ENCODE measurements at regions not wholly inside any gene's neighbourhood (a gene's known extent, or its start where the extent isn't known, plus 50 kb on each side); places are given as distances from the start of the nearest gene placed in this dataset.
"Not testable (repeated sequence)": the region's sequence is repeated elsewhere in the genome, so short reads cannot be mapped to it uniquely, and the experiment has no call there.

DNA sequence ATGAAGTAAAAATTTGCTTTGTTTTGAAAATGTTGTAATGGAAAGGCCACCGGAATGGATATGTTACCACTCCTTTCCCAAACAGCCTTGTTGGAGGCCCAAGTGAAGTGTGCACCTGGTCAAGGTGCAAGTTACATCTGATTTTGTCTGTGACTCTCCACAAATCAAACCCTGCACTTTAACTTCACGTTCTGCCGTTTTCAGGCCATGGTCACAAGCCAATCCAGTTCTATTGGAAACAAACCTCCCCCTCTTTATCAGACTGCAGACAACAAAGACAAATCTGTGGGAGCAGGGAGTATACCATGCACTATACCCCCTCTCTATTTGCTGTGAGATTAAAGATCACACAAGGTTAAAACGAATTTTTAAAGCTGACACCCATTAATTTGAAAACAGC lies 155.6 kb upstream of the RFC3 start:
- ATAC-seq (no peak), DNase-seq (no peak)

DNA sequence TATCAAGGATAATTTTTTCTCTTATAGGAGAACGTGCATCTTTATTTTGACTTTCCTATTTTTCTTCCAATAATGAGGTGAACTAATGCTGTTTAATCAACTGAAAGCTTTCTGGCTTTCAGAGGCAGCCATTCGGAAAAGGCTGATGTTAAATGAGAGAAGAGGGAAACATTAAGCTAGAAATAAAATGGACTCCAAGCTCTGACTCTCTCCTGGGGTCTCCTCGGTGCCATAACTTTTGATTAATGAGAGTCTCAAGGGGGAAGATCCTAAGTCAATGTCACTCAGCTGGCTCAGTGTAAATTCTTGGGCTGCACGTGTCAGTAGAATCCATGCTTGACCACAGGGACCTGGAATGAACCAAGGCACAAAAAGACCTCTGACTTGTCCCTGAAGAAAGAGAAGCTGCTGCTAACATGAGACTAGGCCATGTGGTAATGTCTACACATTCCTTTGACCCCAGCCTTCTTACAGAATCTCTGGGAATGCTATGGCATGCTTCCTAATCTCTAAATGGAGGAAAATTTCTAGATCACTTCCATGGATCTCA lies 152.2 kb upstream of the RFC3 start:
- no peak for ATAC-seq
- no peak for DNase-seq

DNA sequence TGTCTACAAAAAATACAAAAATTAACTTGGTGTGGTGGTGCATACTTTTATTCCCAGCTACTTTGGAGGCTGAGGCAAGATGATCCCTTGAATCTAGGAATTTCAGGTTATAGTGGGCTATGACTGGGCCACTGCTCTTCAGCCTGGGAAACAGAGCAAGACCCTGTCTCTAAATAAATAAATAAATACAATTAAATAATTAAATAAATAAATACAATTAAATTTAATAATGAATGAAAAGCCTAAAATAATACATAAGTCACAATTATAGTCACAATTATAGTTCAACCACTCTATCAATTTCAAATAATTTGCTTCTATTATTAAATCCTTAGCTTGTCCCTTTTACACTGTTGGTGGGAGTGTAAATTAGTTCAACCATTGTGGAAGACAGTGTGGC lies 146.4 kb upstream of the RFC3 start:
- no peak for ATAC-seq
- DNase-seq: no peak

DNA sequence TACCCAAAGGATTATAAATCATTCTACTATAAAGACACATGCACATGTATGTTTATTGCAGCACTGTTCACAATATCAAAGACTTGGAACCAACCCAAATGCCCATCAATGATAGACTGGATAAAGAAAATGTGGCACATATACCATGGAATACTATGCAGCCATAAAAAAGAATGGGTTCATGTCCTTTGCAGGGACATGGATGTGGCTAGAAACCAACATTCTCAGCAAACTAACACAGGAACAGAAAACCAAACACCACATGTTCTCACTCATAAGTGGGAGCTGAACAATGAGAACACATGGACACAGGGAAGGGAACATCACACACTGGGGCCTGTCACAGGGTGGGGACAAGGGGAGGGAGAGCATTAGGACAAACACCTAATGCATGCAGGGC lies 145.9 kb upstream of the RFC3 start:
- not testable (repeated sequence) for ATAC-seq, DNase-seq

DNA sequence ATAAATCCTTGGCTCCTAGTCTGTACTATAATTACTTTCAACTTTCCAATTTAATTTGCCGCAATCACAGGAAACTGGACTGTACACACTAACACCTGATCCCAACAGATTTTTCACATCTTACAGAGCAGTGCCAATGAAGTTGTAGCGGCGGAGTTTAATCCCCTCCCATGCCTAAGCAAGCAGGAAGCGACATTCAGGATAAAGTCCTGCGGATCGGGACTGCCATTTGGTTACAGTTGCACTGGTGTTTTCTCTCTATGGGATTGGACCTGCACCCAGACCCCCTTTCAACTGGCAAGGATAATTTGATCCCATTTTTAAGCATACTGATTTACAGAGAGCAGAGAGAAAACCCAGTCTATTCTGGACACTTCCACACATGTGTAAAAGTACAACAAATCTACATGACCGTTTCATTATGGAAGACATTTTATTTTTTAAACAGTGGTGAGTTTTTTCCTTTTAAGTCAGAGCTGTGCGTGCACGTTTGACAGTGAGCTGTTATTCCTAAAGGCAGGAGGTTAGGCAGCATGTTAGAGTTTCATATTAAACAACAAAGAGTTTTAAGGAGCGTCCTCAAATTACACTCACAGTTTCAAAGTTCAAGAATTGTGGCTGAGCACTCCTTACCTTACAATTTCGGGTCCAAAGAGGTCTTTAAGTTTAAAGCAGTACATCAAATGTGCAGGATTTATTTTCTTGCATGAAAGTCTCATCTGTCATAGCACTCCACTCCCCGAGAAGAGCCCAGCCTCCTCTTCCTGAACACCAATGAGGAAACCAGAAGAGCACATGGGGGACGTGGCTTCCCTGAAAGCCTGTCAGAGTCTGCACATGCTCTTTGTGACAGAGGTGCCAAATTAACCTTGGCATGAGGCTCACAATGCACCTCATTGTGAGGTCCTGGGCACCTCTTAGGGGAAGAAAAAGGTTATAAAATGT lies 141.6 kb upstream of the RFC3 start:
- DNase-seq (peak; percentile 9), ATAC-seq (peak; percentile 25)

DNA sequence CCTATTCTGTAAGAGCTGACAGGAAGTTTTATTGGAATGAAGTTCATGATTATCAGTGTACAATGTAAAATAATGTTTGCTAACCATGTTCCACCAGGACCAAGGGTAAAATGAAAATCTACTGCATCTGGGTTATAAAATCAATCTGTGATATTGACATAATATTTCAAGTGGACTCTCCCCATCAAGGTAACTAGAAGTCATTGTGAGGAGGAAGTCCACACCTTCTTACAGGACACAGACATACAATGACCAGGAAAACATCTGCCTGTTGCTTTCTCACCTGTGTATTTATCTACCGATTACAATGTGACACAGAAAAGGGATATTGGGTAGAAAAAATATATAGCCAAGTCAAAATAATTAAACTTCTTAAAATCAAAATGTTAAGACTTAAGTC lies 140.7 kb upstream of the RFC3 start:
- ATAC-seq (no peak), DNase-seq (no peak)

DNA sequence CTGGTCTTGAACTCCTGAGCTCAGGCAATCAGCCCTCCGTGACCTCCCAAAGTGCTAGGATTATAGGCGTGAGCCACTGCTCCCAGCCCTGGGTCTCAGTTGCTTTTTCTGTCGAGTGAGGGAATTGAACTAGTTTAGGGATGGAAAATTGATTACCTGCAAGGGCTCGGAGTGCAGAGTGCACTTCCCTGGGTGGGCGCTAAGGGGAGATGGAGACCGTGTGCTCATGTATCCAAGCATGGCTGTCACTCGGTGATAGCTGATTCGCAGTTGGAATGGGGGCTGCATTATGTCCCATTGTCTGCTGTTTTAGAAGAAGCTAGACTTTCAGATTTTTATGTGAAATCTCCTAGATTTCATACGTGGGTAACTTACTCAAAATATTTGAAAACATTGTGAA lies 139.9 kb upstream of the RFC3 start:
- DNase-seq (no peak), ATAC-seq (no peak)

DNA sequence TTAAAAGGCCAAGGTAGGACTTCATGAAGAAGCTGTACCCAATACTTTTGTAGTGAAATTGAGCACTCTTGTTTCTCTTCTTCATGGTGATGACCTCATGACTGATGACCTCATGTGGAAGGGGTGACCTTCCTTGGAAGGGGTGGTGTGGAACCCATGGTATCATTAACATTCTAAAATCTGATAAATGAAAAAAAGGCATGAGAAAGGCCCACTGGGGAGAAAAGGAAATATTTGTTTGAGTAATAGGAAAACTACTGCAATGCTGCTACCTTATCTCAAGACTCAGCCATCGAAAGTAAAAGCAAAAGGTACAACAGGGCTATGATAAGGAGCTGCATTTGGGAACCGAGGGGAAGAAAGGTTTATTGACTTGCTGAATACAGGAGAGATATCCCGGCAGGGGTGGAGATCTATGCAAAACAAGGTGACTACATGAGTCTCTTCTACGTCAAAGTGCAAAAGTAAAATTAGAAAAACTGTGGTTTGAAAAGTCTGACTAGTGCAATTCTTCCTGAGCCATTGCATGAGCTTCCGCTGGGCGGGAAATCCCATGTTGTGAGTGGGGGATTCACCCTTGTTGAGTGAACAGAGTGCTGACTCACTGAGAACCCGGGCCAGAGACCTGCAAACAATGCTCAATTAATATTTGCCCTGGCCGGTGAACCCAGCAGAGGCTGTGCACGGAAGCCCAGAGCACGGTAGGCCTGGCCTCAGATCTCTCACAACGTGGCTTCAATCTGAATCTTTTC lies 138.9 kb upstream of the RFC3 start:
- ATAC-seq (peak; percentile 90), DNase-seq (peak; percentile 73)

DNA sequence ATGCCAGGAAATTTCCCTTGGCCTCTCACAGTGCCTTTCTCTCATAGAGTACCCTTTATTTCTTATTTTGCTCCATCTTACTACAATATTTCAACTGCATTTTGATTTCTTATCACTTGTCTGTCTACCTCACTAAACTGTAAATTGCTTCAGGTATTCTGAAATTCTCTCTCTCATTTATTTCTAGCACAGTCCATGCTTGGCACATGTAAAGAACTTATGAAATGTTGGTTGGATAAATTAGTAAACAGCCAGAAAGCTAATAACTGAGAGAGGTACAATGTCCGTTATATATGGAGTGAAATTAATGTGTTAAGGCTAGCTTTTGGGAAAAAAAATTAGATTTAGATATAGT lies 138.3 kb upstream of the RFC3 start:
- no peak for ATAC-seq

DNA sequence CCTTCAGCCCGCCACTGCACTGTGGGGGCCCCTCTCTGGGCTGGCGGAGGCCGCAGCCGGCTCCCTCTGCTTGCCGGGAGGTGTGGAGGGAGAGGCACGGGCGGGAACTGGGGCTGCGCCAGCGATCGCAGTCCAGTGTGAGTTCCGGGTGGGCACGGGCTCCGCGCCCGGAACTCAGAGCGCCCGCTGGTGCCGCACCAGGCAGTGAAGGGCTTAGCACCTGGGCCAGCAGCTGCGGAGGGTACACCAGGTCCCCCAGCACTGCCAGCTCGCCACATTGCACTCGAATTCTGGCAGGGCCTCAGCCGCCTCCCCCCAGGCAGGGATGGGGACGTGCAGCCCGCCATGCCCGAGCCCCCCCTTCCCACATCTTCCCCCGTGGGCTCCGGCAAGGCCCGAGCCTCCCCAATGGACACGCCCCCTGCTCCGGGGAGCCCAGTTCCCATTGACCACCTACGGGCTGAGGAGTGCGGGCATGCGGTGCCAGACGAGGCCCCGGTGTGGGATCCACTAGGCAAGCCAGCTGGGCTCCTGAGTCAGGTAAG lies 135.9 kb upstream of the RFC3 start:
- ATAC-seq: no peak

More for the DNA sequence above, 138.3 kb upstream of the RFC3 start:
- no peak for DNase-seq

DNA sequence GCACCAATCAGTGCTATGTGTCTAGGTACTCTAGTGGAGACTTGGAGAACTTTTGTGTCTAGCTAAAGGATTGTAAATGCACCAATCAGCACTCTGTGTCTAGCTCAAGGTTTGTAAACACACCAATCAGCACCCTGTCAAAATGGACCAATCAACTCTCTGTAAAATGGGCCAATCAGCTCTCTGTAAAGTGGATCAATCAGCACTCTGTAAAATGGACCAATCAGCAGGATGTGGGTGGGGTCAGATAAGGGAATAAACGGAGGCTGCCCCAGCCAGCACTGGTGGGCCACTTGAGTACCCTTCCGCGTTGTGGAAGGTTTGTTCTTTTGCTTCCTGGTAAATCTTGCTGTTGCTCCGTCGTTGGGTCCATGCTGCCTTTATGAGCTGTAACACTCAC lies 135.3 kb upstream of the RFC3 start:
- DNase-seq, ATAC-seq: not testable (repeated sequence)

More for the DNA sequence above, 135.9 kb upstream of the RFC3 start:
- DNase-seq: no peak

DNA sequence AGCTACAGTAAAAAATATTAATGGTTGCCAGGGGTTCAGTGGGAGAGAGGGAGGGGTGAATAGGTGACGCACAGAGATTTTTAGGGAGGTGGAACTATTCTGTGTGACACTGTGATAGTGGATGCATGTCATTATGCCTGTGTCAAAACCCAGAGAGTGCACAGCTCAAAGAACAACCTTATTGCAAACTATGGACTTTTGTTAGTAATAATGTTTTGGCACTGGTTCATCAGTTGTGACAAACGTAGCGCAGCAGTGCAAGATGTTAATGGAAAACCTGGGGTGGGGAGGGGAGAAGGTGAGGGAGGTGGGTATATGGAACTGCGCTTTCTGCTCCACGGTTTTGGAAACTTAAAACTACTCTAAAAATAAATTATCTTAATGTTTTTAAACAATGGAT lies 134.6 kb upstream of the RFC3 start:
- DNase-seq (no peak), ATAC-seq (no peak)

DNA sequence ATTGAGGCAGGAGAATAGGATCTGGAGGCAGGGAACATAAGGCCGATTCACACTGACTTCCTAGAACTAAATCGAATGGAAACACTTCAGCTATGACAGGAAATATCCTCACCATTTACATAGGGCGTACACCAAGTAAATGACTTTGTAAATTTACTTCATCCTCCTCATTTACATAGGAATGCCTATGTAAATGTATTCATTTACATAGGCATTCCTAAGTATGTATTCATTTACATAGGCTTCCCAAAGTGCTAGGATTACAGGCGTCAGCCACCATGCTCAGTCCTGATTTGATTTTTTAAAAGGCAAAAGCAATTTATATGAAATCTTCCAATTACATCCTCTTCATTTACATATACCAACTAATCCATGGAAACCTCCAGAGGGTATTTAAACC lies 133.1 kb upstream of the RFC3 start:
- DNase-seq (no peak), ATAC-seq (no peak)

DNA sequence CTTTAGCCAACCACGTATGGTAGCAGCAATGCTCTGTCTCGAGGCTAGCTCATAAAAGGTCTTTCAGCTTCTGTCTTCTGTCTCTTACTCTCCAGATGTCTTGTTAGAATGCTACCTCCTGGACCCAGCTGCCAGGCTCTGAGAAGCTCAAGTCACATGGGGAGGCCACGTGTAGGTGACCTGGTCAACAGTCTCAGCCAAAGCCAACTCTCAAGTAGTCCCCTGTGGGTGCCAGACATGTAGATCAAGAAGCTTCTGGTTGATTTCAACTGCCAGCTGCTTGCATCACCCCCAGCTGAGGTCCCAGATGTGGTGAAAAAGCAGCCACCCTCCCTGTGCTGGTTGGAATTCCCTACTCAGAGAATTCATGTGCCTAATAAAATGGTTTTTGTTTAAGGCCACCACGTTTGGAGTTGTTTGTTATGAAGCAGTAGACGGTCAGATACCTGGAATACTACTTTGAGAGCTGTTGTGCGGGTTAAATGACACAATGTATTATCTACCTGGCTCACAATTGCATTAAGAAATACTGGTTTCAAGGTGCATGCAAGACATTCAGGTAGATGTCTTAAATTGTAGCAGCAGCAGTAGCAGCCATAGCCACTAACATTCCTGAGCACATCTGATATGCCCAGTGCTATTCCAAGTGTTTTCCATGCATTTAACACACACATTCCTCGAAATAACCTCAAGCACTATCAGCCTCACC lies 131.0 kb upstream of the RFC3 start:
- no peak for DNase-seq
- ATAC-seq: no peak

DNA sequence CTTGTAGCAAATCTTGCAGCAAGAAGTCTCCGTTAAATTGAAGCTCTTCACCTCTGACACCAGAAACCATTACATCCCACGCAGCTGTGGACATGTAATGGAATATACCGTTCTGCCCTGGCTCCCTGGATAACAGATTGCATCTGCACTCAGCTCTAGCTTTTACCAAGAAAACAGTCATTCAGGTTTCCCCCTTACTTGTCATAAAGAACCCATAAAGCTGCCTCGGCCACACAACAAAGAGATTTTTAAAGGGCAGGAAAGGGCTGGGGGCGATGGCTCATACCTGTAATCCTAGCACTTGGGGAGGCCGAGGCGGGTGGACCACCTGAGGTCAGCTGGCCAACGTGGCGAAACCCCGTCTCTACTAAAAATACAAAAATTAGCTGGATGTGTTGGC lies 127.6 kb upstream of the RFC3 start:
- DNase-seq (no peak), ATAC-seq (peak; percentile 19)

DNA sequence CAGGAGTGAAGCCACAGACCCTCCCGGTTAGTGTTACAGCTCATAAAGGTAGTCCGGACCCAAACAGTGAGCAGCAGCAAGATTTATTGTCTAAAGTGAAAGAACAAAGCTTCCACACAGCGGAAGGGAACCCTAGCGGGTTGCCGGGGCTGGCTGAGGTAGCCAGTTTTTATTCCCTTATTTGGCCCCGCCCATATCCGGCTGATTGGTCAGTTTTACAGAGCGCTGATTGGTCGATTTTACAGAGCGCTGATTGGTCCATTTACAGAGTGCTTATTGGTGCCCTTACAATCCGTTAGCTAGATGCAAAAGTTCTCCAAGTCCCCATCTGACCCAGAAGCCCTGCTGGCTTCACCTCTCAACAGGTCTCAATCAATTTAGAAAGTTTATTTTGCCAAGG lies 126.0 kb upstream of the RFC3 start:
- DNase-seq (no peak), ATAC-seq (no peak)

DNA sequence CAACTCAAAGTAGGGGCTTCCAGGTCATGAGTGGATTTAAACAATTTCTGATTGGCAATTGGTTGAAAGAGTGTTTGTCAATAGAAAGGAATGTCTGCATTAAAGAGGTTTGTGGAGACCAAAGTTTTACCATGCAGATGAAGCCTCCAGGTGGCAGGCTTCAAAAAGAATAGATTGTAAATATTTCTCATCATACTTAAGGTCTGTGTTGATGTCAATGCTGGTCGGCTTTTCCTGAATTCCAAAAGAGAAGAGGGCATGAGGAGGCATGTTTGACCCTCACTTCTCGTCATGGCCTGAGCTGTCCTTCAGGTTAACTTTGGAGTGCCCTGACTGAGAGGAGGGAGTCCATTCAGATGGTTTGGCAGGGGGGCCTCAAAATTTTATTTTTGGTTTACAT lies 125.4 kb upstream of the RFC3 start:
- ATAC-seq: no peak
- DNase-seq: no peak

DNA sequence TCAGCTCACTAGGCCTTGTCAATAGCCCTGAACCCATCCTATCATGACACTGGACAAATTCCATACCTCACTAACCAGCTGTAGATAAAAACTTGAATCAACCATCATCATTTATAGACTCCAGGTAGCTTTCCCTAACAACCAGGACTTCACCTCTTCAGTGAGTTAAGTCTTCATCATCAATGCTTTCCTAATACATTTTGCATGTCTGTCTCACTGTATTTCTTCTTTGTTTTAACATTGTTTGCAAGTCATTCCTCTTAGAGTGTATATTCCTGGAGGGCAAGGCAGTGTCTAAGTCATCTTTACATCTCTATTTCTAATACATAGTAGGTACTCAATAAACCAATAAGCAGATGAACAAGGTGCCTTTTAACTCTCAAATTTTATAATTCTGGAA lies 123.4 kb upstream of the RFC3 start:
- no peak for DNase-seq
- ATAC-seq: no peak

DNA sequence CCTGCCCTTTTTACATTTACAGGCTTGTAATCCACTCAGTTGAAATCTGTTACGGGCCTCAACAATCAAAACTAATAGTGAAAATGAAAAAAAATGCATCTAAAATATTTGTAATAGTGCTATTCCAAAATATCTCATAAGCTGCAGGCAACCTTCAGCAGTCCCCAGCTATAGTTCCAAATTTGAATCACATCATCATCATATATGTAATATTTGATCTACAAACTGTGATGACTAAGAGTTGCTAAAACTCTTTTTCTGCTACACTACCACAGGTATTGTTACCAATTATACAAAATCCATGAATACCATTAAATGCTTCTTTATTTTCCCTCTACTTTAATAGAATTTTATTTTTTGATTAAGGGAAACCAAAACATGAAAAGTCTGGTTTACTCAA lies 121.4 kb upstream of the RFC3 start:
- DNase-seq: no peak
- no peak for ATAC-seq

DNA sequence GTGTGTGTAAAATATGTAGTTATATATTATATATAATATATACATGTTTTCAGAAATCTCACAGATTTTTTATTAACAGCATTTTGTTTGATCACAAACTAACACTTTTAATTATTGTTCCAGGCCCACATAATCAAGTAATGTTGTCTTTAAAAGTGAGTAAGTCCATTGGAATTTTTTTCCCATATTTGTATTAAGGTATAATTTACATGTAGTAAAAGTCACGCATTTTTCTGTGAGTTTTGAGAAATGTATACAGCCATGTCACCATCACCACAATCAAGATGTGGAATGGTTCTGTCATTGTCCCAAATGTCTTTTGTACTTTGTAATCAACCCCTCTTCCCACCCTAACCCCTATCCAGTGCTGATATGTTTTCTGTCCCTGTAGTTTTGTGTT lies 120.0 kb upstream of the RFC3 start:
- ATAC-seq (no peak), DNase-seq (no peak)

DNA sequence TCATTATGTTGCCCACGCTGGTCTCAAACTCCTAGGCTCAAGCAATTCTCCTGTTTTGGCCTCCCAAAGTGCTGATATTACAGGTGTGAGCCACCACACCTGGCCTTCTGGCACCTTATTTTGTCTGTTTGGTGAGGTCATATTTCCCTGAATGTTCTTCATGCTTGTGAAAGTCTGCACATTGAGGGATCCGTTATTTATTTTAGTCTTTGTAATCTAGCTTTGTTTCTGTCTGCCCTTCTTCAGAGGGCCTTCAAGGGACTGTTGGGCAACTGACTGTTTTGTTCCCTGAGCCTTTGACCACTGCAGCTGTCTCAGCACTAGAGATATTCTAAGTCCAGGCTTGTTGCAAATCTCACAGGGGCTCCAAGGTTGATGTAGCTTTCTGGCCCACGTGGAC lies 110.5 kb upstream of the RFC3 start:
- DNase-seq (no peak), ATAC-seq (no peak)

DNA sequence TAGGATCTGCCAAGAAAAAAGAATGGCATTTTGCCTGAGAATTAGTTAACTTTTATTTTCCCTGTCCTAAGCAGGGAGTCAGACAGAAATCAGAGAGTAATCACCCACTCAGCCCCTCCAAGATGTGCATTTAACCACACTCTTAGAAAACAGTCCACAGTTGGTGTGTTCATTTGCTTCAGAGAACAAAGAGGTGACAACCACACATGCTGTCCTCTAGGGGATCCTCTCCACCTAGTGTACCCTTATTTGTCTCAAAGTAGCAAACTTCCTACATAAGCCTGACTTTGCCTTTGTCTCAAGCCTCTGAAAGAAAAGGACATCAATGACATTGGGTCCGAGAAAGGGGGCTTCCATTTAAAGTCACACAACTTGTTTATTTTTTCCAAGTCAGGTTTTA lies 107.0 kb upstream of the RFC3 start:
- ATAC-seq (no peak), DNase-seq (no peak)

All from stimulated activated naive CD8-positive, alpha-beta T cell treated with anti-CD3 and anti-CD28 coated beads, Interleukin-15, Interleukin-2, amounts not matched to agents 100 U/mL and 50 U/mL, for 24 hours (primary cell).